H1 (cell line): ENCODE measurements at regions not wholly inside any gene's neighbourhood (a gene's known extent, or its start where the extent isn't known, plus 50 kb on each side); places are given as distances from the start of the nearest gene placed in this dataset.

Experiments used
- CTCF ChIA-PET: fragments of 300-600 bp; sonication (Branson Sonifier 250); formaldehyde crosslinking; loops from one replicate; lab custom pipeline; 2021; ENCODE audit not compliant: partially characterized antibody; lab: Charles Lee
- POLR2A ChIA-PET: fragments of 300-600 bp; sonication (Branson Sonifier 250); formaldehyde crosslinking; loops from one replicate; lab custom pipeline; 2021; ENCODE audit warnings: inconsistent platforms; ENCODE audit not compliant: partially characterized antibody; lab: Charles Lee
- DNase-seq, 2 experiments: peaks; one replicate each; pipeline versions ENCODE4 v3.0.0 to v3.0.0-alpha.2; 2010 to 2022; ENCODE audit warnings: low spot score in 2 of 2, low read depth in 1 of 2, mixed read lengths in 1 of 2
- FAIRE-seq: peaks from 2 replicates; lab custom pipeline; 2011; peaks lifted over from hg19 to GRCh38; lab: Jason Lieb, UNC
- H2AFZ ChIP-seq: 2 replicates; pipeline ENCODE4 v1.8.1; 2012; ENCODE audit warnings: low read length, inconsistent platforms
- H2AK5ac ChIP-seq: 2 replicates; pipeline ENCODE4 v1.6.1; 2013; ENCODE audit warnings: low read depth, low read length
- H2BK120ac ChIP-seq: replicated peaks from 2 replicates; pipeline ENCODE3; 2013; ENCODE audit warnings: low read depth, low read length, inconsistent platforms
- H2BK12ac ChIP-seq: 2 replicates; pipeline ENCODE4 v1.6.1; 2013; ENCODE audit warnings: low read depth, low read length
- H2BK15ac ChIP-seq: 2 replicates; pipeline ENCODE4 v1.6.1; 2013; ENCODE audit warnings: low read length
- H2BK20ac ChIP-seq: 2 replicates; pipeline ENCODE4 v1.6.1; 2013; ENCODE audit warnings: low read length
- H2BK5ac ChIP-seq: 2 replicates; pipeline ENCODE4 v1.6.1; 2013; ENCODE audit warnings: low read depth, low read length
- H3K14ac ChIP-seq: 2 replicates; pipeline ENCODE4 v1.6.1; 2013; ENCODE audit warnings: inconsistent platforms; ENCODE audit not compliant: insufficient read length
- H3K18ac ChIP-seq: 2 replicates; pipeline ENCODE4 v1.6.1; 2013; ENCODE audit warnings: low read length; ENCODE audit errors: extremely low read depth
- H3K23ac ChIP-seq: 2 replicates; pipeline ENCODE4 v1.6.1; 2013; ENCODE audit warnings: inconsistent platforms; ENCODE audit not compliant: insufficient read length
- H3K23me2 ChIP-seq: 2 replicates; pipeline ENCODE4 v1.6.1; 2013; ENCODE audit warnings: low read depth, low read length
- H3K27ac ChIP-seq: 2 replicates; pipeline ENCODE4 v1.6.1; 2011; ENCODE audit warnings: low read depth, low read length, inconsistent platforms
- H3K27me3 ChIP-seq, 4 experiments: replicated peaks in 1 of 4; 1 replicate in 1 of 4; 2 replicates in 3 of 4; pipeline versions ENCODE4 v1.6.1 to v1.8.1; 2011 to 2013; ENCODE audit warnings: low read length in 3 of 4, mild to moderate bottlenecking in 3 of 4, inconsistent platforms in 2 of 4, mixed read lengths in 2 of 4, moderate library complexity in 1 of 4; ENCODE audit not compliant: control insufficient read depth in 3 of 4, insufficient read depth in 3 of 4; ENCODE audit errors: extremely low read depth in 1 of 4
- H3K36me3 ChIP-seq, 4 experiments: 2 replicates each; pipeline versions ENCODE4 v1.6.1 to v1.8.1; 2011 to 2013; ENCODE audit warnings: mild to moderate bottlenecking in 4 of 4, low read length in 3 of 4, moderate library complexity in 2 of 4, control low read depth in 1 of 4, inconsistent platforms in 1 of 4; ENCODE audit not compliant: insufficient read depth in 4 of 4, control insufficient read depth in 2 of 4
- H3K4ac ChIP-seq: replicated peaks from 2 replicates; pipeline ENCODE3; 2013; ENCODE audit warnings: low read length, low read depth, mixed read lengths, inconsistent platforms; ENCODE audit not compliant: insufficient read length
- H3K4me1 ChIP-seq, 4 experiments: replicated peaks in 1 of 4; 1 replicate in 1 of 4; 2 replicates in 3 of 4; pipeline versions ENCODE4 v1.6.1 to v1.8.1; 2011 to 2013; ENCODE audit warnings: low read length in 3 of 4, inconsistent platforms in 2 of 4, mixed read lengths in 1 of 4; ENCODE audit not compliant: insufficient read depth in 4 of 4, control insufficient read depth in 3 of 4
- H3K4me2 ChIP-seq, 2 experiments: 2 replicates each; pipeline versions ENCODE4 v1.6.1 to v1.8.1; 2011 to 2013; ENCODE audit warnings: low read depth in 2 of 2, low read length in 2 of 2, control low read depth in 1 of 2, inconsistent platforms in 1 of 2, mild to moderate bottlenecking in 1 of 2; ENCODE audit not compliant: insufficient read depth in 1 of 2
- H3K4me3 ChIP-seq, 4 experiments: fragments of 200-600, 300-600 bp in 1 of 4; sonication (generic), shearing (Covaris generic), sonication (Bioruptor Twin) in 1 of 4; 2 replicates each; pipeline versions ENCODE4 v1.5.1 to v1.8.1; 2011 to 2016; ENCODE audit warnings: low read length in 4 of 4, low read depth in 3 of 4, control low read depth in 2 of 4, inconsistent platforms in 2 of 4, mild to moderate bottlenecking in 2 of 4, mixed read lengths in 1 of 4, moderate library complexity in 1 of 4; ENCODE audit not compliant: insufficient read depth in 2 of 4; ENCODE audit errors: extremely low read depth in 1 of 4
- H3K56ac ChIP-seq: replicated peaks from 2 replicates; pipeline ENCODE3; 2013; ENCODE audit warnings: low read depth, mild to moderate bottlenecking, mixed read lengths, low read length, inconsistent platforms; ENCODE audit not compliant: insufficient read length
- H3K79me1 ChIP-seq: 2 replicates; pipeline ENCODE4 v1.6.1; 2013; ENCODE audit warnings: low read depth, low read length, control low read depth
- H3K79me2 ChIP-seq, 2 experiments: 2 replicates each; pipeline versions ENCODE4 v1.6.1 to v1.8.1; 2012 to 2013; ENCODE audit warnings: low read length in 2 of 2, mild to moderate bottlenecking in 2 of 2, inconsistent platforms in 1 of 2; ENCODE audit not compliant: insufficient read depth in 2 of 2, control insufficient read depth in 1 of 2
- H3K9ac ChIP-seq, 4 experiments: replicated peaks in 1 of 4; 1 replicate in 1 of 4; 2 replicates in 3 of 4; pipeline versions ENCODE4 v1.6.1 to v1.8.1; 2011 to 2013; ENCODE audit warnings: low read depth in 3 of 4, low read length in 3 of 4, control low read depth in 2 of 4, mild to moderate bottlenecking in 2 of 4, moderate library complexity in 2 of 4, inconsistent platforms in 1 of 4; ENCODE audit errors: extremely low read depth in 1 of 4
- H3K9me3 ChIP-seq, 2 experiments: 2 replicates each; pipeline versions ENCODE4 v1.6.1 to v1.8.1; 2012 to 2013; ENCODE audit warnings: mild to moderate bottlenecking in 2 of 2, moderate library complexity in 2 of 2, control low read depth in 1 of 2, inconsistent platforms in 1 of 2, low read depth in 1 of 2, low read length in 1 of 2, mixed read lengths in 1 of 2; ENCODE audit not compliant: insufficient read depth in 2 of 2
- H4K20me1 ChIP-seq, 2 experiments: replicated peaks in 1 of 2; 2 replicates each; pipeline versions ENCODE3 to v1.8.1; 2011 to 2013; ENCODE audit warnings: inconsistent platforms in 2 of 2, low read length in 2 of 2, mild to moderate bottlenecking in 1 of 2; ENCODE audit not compliant: insufficient read depth in 2 of 2, control insufficient read depth in 1 of 2
- H4K5ac ChIP-seq: 2 replicates; pipeline ENCODE4 v1.6.1; 2013; ENCODE audit warnings: low read length, low read depth, mixed read lengths, inconsistent platforms; ENCODE audit not compliant: insufficient read length
- H4K8ac ChIP-seq: 2 replicates; pipeline ENCODE4 v1.8.0; 2013; ENCODE audit warnings: mild to moderate bottlenecking, moderate library complexity, low read length, inconsistent platforms; ENCODE audit not compliant: insufficient read depth; ENCODE audit errors: extremely low read depth
- H4K91ac ChIP-seq: replicated peaks from 2 replicates; pipeline ENCODE3; 2013; ENCODE audit warnings: low read length, mixed read lengths, inconsistent platforms; ENCODE audit not compliant: insufficient read length
- EP300 ChIP-seq, 2 experiments: IDR thresholded peaks; 1 replicate in 1 of 2; 2 replicates in 1 of 2; pipeline ENCODE4 v1.6.1; 2011 to 2012; ENCODE audit warnings: low read depth in 2 of 2, low read length in 2 of 2, mild to moderate bottlenecking in 2 of 2, borderline replicate concordance in 1 of 2, inconsistent platforms in 1 of 2, moderate library complexity in 1 of 2
- TEAD4 ChIP-seq: IDR thresholded peaks from 2 replicates; pipeline ENCODE4 v1.6.1; 2012; ENCODE audit warnings: low read depth, low read length, inconsistent platforms, mixed read lengths
- WGBS, 2 experiments: shearing (Covaris generic) in 1 of 2; methylation state at CpG; one replicate each; pipeline versions ENCODE4 v1.1.6 to v1.1.7; 2013 to 2015; ENCODE audit warnings: low lambda C conversion rate in 2 of 2, mixed read lengths in 2 of 2, inconsistent platforms in 1 of 2, low coverage in 1 of 2, missing lambda C conversion rate in 1 of 2; ENCODE audit not compliant: insufficient replicate concordance in 2 of 2, insufficient coverage in 1 of 2, insufficient read length in 1 of 2; ENCODE audit errors: extremely low coverage in 1 of 2, missing lambda C conversion rate in 1 of 2; 5-methylcytosine and 5-hydroxymethylcytosine counted together

- DNase-seq = no peak
- H2BK120ac ChIP-seq = no peak overlapping the region
- H3K4ac ChIP-seq = no peak overlapping the region
- H2BK15ac ChIP-seq = no peak overlapping the region
- POLR2A ChIA-PET = no interaction called here
- TF ChIP-seq TEAD4 = 0 out of 2 replicates have a peak, but pooled peaks have one; percentile 39
- TF ChIP-seq EP300 (IDR thresholded peaks at IDR 0.05; ENCODE audit: borderline replicate concordance in 1 of 2, low read depth in 2 of 2, low read length in 2 of 2) = no peak
- TF ChIP-seq, all 59 proteins: peak for 1
- CTCF ChIA-PET = no interaction called here
- Histone ChIP-seq H2AK5ac (no peak overlapping the region), H2BK5ac (no peak overlapping the region), H4K8ac (no peak overlapping the region), H3K56ac (no peak overlapping the region), H3K27me3 (no peaks in the 10 kb centered on the region), H4K91ac (no peak overlapping the region), H3K9ac (no peak overlapping the region), H3K14ac (no peak overlapping the region), H2AFZ (no peak overlapping the region), H3K79me1 (no peaks in the 10 kb centered on the region), H3K4me2 (no peak overlapping the region), H3K4me3 (no peak overlapping the region), H4K20me1 (no peaks in the 10 kb centered on the region), H3K9me3 (no peaks in the 10 kb centered on the region), H4K5ac (no peak overlapping the region), H2BK12ac (no peak overlapping the region), H3K18ac (no peak overlapping the region), H3K79me2 (no peaks in the 10 kb centered on the region), H3K23ac (no peak overlapping the region), H3K4me1 (no peaks in the 10 kb centered on the region), H3K23me2 (no peaks in the 10 kb centered on the region), H3K36me3 (no peaks in the 10 kb centered on the region), H3K27ac (no peak overlapping the region), H2BK20ac (no peak overlapping the region)
- no peak for FAIRE-seq
- WGBS, 2 experiments = 85% methylated on average over 1 of the region's 1 CpG; no CpG with 5 or more reads in 1 of the 2 experiments
Measured at GRCh38 chr2:177154809-177155208, 57.8 kb upstream of the HNRNPA3 start.
